DMS53 treated with DMSO at 0.1 percent for 48 hours (cell line): ENCODE measurements at regions not wholly inside any gene's neighbourhood (a gene's known extent, or its start where the extent isn't known, plus 50 kb on each side); places are given as distances from the start of the nearest gene placed in this dataset.
"Not testable (repeated sequence)": the region's sequence is repeated elsewhere in the genome, so short reads cannot be mapped to it uniquely, and the experiment has no call there.

Experiments
- DNase-seq: peaks from one replicate; lab custom pipeline; 2025; ENCODE audit not compliant: unreplicated experiment; lab: John Stamatoyannopoulos, UW

GRCh38 chr9:12989669-12990068 lies 214.8 kb downstream of the LURAP1L start:
- DNase-seq = no peak

GRCh38 chr9:12993466-12993865 lies 218.6 kb downstream of the LURAP1L start:
- no peak for DNase-seq

- DNase-seq = no peak
Observed at GRCh38 chr9:12997009-12997408, 222.2 kb downstream of the LURAP1L start.

- DNase-seq = no peak
Observed at GRCh38 chr9:13001989-13002580, 227.3 kb downstream of the LURAP1L start.

GRCh38 chr9:13002740-13003139 lies 227.9 kb downstream of the LURAP1L start:
- DNase-seq = no peak

- no peak for DNase-seq
Observed at GRCh38 chr9:13009871-13010270, 235.1 kb downstream of the LURAP1L start.

- no peak for DNase-seq
Observed at GRCh38 chr9:13013991-13014883, 239.4 kb downstream of the LURAP1L start.

GRCh38 chr9:13017260-13017659 lies 242.4 kb downstream of the LURAP1L start:
- DNase-seq = no peak

GRCh38 chr9:13020146-13021040 lies 245.6 kb downstream of the LURAP1L start:
- DNase-seq = no peak

- DNase-seq = no peak
Observed at GRCh38 chr9:13022756-13023155, 247.9 kb downstream of the LURAP1L start.

- peak; percentile 18 for DNase-seq
Observed at GRCh38 chr9:13023498-13023897, 248.7 kb downstream of the LURAP1L start.

GRCh38 chr9:13026956-13027355 lies 252.1 kb downstream of the LURAP1L start:
- DNase-seq = no peak

- no peak for DNase-seq
Observed at GRCh38 chr9:13027879-13028278, 251.6 kb downstream of the MPDZ start.

GRCh38 chr9:13032585-13032984 lies 246.9 kb downstream of the MPDZ start:
- DNase-seq = no peak

GRCh38 chr9:13033959-13034693 lies 245.4 kb downstream of the MPDZ start:
- DNase-seq = peak; percentile 41

GRCh38 chr9:13034694-13035002 lies 244.8 kb downstream of the MPDZ start:
- DNase-seq = no peak

GRCh38 chr9:13035822-13036221 lies 243.7 kb downstream of the MPDZ start:
- no peak for DNase-seq

- DNase-seq = not testable (repeated sequence)
Observed at GRCh38 chr9:13037808-13038207, 241.7 kb downstream of the MPDZ start.

GRCh38 chr9:13047827-13048587 lies 231.5 kb downstream of the MPDZ start:
- no peak for DNase-seq

GRCh38 chr9:13049223-13049622 lies 230.3 kb downstream of the MPDZ start:
- no peak for DNase-seq
